HG03139 (cell line): ENCODE measurements at regions not wholly inside any gene's neighbourhood (a gene's known extent, or its start where the extent isn't known, plus 50 kb on each side); places are given as distances from the start of the nearest gene placed in this dataset.
A peak's percentile ranks its signal among the peaks of the same experiment; 100 is the strongest.
"Not testable (repeated sequence)": the region's sequence is repeated elsewhere in the genome, so short reads cannot be mapped to it uniquely, and the experiment has no call there.

ENCODE experiments used
- ATAC-seq: cut with Tn5 transposase; IDR thresholded peaks from one replicate; pipeline ENCODE4 v1.9.1; 2021; ENCODE audit not compliant: unreplicated experiment

DNA sequence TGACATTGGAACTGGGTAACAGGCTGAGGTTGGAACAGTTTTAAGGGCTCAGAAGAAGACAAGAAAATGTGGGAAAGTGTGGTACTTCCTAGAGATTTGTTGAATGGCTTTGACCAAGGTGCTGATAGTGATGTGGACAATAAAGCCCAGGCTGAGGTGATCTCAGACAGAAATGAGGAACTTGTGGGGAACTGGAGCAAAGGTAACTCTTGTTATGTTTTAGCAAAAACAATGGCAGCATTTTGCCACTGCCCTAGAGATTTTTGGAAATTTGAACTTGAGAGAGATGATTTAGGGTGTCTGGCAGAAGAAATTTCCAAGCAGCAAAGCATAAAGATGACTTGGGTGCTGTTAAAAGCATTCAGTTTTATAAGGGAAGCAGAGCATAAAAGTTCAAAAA lies 474.7 kb upstream of the ADGRB3 start:
- ATAC-seq: no peak

DNA sequence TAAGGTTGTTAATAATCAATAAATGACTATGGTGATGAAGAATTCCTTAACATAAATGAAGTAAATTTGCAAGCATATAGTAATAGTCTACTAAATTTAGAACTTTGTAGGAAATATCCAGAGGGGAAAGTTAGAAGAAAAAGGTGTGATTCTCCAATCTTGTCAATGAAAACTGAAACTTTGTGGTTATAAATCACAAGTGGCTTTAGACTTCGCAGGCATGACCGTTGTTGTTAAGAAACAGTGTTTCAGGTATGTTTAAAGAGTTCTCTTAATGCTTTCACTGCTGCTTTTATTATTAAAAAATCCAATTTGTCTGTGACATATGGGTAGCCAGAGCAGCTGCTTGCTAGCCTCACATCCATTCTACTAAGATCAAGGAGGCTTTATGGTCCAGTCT lies 475.6 kb upstream of the ADGRB3 start:
- ATAC-seq: no peak

DNA sequence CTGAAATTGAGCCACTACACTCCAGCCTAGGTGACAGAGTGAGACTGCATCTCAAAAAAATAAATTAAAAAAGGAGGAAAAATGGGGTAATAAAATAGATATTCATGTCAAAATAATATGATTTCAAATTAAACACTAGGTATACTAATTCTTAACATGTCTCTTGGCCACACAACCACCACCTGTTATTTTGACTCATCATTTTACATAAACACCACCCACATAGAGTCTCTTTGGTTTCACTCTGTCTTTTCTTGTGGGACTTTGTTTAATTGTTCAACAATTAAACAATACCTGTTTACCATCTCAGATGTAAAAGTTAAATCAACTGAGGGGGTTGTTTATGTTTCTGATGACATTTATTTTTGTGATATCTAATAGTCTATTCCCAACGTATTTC lies 476.8 kb upstream of the ADGRB3 start:
- peak; percentile 75 for ATAC-seq

DNA sequence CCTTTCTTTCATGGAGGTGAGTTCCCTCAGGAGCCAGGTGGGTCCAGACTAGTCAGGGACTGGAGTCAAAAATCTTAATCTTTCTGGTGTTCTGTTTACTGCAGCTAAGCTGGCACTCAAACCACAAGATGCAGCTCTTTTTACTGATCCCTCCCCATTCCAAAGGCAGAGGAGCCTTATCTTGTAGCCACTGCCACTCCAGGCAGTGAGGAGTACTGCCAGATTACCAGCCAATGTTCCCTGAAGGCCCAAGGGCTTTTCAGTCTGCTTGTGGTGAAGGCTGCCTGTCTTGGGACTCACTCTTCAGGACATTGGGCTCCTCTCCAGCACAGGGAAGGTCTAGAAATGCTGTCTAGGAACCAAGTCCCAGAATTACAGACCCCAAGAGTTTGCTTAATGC lies 490.4 kb upstream of the ADGRB3 start:
- no peak for ATAC-seq

DNA sequence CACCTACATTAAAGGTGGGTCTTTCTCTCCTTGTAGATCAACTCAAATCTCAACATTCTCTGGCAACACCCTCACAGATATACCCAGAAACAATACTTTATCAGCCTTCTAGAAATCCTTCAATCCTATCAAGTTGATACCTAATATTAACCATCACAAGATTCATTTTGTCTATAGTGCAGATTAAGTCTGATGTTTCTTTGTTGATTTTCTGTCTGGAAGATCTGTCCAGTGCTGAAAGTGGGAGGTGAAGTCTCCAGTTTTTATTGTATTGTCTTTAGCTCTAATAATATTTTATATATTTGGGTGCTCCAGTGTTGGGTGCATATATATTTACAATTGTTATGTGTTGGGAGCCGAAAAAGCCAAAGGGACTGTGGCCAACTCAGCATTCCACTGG lies 493.9 kb upstream of the ADGRB3 start:
- no peak for ATAC-seq

DNA sequence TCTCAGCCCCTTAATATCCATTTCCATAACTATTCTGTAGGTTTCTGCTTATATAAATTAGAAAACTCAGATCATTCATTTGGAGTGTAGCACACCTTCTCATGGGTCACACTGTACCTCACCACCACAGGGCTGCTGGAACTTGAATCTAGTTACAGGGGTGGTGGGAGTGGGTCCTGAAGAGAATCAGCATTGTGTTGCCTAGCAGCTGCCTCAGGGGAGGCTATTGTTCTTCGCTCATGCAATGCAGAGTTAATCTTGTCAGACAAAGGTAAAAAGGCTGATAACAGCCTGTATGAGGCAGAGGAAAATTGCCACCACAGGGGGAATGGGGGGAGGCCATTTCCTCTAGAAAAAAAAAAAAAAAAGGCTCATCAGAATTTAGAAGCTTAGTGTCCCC lies 496.0 kb upstream of the ADGRB3 start:
- ATAC-seq: no peak

DNA sequence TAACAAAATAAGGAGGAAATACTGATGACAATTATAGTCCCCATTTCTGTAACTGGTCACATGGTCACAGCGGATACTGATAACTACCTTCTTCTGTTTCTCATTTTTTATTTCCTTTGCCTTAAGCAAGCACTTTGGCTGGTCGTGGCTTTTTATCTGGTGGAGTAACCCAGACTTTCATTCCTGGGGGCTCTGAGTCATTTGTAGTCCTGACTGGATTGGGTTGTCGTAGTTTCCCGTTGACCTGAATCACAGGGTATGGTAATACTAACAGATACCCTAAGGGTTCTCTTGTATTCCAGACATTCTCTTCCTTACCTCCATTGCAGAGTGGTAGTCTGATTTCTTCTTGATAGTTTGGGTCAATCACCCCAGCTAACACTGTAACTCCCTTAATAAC lies 500.3 kb upstream of the ADGRB3 start:
- no peak for ATAC-seq

DNA sequence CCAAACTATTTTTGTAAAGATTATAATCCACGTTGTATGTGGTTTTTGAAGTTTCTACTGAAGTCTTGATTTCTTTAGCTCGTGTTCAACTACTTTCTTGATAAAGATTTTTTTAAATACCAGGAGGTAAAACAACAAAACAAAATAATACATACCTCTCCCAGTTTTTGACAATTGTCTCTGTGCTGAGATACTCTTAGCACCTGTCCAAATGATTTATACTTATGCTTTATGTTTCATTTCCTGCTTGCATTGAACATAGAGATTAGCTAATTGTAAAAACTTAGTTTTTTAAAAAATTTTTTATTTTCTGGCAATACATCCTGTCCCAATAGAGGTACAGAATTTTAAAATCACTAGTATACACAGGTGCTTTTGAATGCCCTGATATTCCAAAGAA lies 506.9 kb upstream of the ADGRB3 start:
- ATAC-seq: no peak

DNA sequence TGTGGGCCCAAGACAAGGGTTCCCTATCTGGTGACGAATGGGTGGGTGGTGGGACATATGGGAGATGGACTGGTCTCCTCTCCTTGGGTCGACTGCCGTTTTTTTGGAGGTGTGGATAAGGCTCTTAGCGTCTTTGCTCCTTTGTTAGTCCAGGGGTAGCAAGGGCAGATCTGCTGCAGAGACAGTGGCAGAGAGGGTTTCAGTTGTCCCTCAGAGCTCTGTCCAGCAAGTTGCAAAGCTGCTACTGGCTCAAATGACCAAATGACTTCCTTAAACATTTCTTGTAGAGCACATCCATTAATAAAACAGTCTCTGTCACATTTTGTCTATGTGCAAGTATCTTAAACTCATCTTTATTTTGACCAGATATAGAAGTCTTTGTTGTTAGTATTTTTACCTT lies 508.0 kb upstream of the ADGRB3 start:
- ATAC-seq: no peak

DNA sequence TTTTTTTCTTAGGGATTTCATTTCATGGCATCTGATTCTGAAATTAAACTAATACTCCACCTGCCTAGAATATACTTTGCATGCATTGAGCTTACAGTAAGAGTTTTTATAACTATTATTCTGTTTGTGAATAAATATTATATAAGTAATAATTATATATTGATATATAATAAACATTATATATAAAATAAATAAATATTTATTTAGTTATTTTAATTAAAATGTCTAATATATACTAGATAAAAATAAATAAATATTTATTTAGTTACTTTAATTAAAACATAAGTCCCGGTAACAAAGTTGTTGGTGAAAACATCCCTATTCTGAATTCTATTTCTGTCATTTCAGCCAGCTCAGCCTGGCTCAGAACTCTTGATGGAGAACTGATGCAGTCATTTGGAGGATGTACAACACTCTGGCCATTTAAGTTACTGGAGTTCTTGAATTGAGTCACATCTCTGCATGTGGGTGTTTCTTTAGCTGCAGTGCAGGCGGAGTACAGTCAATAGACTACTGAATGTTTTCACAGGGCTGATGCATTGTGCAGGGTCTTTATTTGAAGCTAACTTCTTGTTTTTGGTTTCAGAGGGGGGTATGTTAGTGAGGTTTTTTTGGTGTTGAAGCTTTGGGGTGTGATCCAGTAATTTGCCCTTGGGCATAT lies 508.9 kb upstream of the ADGRB3 start:
- peak; percentile 87 for ATAC-seq

DNA sequence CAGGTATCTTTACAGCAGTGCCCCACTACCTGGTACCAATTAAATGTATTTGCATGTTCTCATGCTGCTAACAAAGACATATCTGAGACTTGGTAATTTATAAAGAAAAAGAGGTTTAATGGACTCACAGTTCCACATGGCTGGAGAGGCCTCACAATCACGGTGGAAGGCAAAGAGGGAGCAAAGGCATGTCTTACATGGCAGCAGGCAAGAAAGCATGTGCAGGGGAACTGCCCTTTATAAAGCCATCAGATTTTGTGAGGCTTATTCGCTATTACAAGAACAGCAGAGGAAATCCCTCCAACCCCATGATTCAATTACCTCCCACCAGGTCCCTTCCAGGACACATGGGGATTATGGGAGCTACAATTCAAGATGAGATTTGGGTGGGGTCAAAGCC lies 512.1 kb upstream of the ADGRB3 start:
- not testable (repeated sequence) for ATAC-seq

DNA sequence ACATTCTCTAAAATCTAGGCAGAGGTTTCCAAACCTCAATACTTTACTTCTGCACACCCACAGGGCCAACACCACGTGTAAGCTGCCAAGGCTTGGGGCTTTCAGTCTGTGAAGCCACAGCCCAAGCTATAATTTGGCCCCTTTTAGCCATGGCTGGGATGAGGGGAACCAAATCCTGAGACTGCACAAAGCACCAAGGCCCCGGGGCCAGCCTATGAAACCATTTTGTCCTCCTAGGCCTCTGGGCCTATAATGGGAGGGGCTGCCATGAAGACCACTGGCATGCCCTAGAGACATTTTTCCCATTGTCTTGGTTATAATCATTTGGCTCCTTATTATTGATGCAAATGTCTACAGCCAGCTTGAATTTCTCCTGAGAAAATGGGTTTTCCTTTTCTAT lies 513.0 kb upstream of the ADGRB3 start:
- ATAC-seq: no peak

DNA sequence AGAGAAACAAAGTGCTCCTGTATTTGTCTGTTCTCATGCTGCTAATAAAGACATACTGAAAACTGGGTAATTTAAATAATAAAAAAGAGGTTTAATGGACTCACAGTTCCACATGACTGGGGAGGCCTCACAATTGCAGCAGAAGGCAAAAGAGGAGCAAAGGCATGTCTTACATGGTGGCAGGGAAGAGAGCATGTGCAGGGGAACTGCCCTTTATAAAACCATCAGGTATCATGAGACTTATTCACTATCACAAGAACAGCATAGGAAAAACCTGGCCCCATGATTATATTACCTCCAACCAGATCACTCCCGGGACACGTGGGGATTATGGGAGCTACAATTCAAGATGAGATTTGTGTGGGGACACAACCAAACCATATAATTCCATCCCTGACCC lies 514.1 kb upstream of the ADGRB3 start:
- ATAC-seq: not testable (repeated sequence)

DNA sequence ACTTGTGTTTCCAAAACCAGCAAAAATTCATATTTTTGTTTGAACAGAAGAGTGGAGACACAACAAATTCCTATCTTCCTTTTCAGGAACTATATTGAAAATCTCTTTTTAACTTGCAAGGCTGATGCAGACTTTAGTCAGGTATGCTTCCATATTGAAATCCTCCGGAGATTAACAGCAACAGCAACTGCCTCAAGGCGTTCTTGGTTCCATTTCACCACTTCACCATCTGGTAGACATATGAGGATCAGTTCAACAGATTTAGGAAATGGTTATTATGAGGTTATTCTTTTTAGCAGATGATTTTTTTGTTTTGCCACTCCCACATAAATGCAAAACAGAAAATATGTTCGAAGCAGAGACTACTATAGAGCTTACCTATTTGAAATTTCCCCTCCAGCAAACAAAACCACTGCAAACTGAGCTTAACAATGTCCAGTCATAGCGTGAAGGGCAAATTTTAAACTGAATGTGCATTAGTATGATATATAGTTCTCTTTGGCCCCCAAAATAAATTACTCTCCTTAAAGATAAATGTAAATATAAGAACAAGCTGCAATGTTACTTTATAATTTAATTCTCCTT lies 520.5 kb upstream of the ADGRB3 start:
- ATAC-seq: no peak

DNA sequence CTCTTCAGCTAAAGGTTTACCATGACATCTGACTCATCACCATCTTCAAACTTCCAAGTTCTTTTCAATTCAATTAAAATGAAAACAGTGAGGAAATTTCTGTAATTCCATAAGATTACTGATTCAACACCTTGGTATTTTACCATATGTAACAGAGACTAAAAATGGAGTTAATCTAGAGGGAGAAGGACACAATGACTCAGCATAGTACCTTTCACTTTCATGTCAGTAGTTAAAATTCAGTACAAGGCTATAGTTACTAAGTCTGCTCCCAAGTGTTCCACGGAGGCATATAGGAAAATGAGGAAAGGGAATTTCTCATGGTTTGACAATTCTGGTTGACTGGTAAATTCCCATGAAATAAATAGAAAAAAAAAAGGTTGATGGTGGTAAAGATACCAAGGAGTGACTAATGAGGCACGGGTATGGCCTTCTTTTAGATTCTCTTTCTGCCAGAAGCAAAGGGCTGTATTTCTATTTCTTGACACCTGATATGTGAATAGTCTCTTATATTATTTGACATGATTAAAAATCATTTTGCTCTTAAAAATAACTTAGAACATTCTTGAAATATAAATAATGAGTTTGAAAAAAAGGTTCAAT lies 526.7 kb upstream of the ADGRB3 start:
- peak; percentile 61 for ATAC-seq

DNA sequence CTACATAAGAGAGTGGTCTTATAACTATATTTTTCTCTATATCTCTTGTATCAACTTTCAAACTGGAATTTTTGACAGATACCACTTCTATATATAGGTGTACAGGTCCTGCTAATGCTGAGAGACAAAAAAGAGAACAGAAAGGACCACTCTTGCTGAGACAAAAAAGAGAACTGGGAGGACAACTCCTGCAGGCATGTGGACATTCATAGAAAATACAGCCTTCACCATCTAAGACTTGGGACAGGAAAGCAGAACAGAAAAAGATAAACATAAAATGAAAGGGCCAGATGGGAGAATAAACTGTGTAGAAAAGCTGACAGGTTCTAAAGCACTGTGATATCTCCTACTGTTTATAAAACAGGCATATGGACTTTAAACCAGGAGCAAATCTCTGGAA lies 541.0 kb upstream of the ADGRB3 start:
- peak; percentile 90 for ATAC-seq

DNA sequence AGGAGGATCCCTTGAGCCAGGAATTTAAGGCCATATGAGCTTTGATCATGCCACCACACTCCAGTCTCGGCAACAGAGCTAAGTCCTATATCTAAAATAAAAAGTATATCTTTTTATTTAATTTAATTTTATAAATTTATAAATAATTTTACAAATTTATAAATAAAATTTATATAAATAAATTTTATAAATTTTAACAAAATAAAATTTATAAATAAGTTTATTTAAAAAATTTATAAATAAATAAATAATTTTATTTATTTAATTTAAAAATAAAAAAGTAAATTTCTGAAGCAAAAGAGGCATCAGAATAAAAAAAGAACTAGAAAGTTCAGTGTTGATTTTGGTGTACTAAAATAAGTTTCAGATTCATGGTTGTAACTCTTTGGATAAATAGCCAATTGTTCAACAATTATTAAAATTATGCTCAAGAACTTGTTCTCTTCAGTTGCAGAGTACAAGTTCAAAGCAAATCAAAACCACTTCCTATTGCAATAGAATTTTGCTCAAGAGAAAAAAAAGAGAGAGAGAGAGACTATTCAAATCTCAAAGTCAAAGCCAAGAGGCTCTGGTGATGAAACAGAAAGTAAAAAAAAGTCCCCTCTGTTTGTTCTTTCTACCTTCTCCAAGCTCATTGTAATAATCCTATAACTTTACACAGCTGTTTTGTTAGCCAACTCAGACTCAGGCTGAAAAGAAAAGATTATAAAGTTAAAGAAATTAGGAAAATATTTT lies 547.5 kb upstream of the ADGRB3 start:
- peak; percentile 73 for ATAC-seq

DNA sequence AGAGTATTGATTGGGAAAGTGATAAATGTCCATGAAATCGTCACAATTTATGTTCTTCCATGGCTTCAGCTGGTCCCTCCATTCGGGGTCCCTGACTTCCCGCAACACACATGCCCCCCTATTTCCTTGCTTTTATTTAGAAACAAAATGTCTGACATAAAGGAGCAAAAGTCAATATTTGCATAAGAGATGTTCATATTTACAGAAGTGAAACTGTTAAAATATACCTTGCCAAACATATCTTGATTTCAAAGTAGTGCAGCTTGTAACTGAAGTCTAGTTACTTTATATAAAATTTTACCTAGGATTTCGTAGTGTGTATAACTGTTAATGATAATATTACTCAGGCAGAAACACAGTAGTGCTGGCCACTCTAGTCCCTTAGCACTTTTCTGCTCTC lies 548.9 kb upstream of the ADGRB3 start:
- ATAC-seq: no peak

DNA sequence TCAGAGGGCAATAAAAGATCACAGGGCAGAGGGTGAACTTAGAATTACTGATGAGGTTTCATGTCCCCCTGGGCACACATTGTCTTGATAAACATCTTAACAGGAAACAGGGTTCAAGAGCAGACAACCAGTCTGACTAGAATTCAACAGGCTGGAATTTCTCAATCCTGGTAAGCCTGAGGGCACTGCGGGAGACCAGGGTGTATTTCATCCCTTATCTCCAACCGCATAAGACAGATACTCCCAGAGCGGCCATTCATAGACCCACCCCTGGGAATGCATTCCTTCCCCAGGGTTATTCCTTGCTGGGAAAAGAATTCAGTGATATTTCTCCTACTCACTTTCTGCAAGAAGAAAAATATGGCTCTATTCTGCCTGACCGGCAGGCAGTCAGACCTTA lies 549.5 kb upstream of the ADGRB3 start:
- ATAC-seq: not testable (repeated sequence)

DNA sequence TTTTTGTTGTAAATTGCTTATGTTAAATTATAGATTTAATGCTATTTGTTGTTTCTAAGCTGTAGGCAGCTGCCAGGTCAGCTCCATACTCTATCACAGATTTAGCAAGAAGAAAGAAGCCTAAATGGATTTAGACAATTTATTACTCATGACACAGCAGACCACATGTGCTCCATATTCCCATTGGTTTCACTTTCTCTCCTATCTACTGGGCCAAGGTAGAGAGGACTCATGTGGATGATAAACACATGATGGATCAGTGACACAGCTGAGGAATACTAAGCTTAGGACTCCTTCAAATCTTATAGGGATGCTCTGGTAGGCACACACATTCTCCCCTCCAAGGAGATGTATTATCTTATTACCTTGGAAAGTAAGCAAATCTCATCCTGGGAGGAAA lies 553.0 kb upstream of the ADGRB3 start:
- ATAC-seq: no peak

DNA sequence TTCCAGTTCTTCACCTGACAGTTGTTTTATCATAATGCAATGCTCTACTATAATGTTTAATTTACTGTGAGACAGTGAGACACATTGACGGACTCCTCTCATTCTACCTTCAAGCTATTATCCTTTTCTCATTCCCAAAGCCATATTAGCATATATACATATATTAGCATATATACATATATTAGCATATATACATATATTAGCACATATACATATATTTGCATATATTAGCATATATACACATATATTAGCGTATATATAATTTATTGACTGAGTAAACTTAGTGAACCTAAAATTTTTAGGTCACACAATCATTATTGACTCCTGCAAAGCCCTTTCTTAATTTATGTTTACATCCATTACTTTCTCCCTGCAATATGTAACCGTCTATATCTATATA lies 555.0 kb upstream of the ADGRB3 start:
- no peak for ATAC-seq

DNA sequence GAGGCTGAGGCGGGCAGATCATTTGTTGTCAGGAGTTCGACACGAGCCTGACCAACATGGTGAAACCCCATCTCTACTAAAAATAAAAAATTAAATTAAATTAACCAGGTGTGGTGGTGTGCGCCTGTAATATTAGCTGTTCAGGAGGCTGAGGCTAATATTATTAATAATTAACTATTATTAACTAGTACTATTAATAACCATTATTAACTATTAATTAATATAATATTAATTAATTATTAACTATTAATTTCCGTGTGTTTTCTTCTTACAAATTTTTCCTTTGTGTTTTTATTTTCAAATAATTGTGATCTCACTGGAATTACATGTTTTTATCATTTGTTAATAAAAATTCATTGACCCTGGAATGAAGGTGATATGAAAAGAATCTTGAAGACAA lies 557.4 kb upstream of the ADGRB3 start:
- no peak for ATAC-seq
